GM21447 (cell line): ENCODE measurements at regions not wholly inside any gene's neighbourhood (a gene's known extent, or its start where the extent isn't known, plus 50 kb on each side); places are given as distances from the start of the nearest gene placed in this dataset.

Source experiments
- ATAC-seq: cut with Tn5 transposase; IDR thresholded peaks from one replicate; pipeline ENCODE4 v1.9.1; 2021; ENCODE audit not compliant: unreplicated experiment

GRCh38 chr3:181764544-181764943 is 52.8 kb downstream of the SOX2 start:
- ATAC-seq = no peak

DNA sequence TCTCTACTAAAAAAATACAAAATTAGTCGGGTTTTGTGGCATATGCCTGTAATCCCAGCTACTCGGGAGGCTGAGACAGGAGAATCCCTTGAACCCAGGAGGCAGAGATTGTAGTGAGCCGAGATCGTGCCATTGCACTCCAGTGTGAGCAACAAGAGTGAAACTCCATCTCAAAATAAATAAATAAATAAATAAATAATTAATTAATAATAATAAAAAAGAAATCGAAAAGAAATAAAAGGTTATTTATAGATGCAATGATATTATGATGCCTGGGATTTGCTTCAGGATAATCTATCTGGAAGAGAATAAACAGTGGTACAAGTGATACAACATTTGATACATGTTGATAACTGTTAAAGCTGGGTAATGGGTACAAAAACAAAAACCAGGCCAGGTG is 58.6 kb downstream of the SOX2 start:
- ATAC-seq = no peak

DNA sequence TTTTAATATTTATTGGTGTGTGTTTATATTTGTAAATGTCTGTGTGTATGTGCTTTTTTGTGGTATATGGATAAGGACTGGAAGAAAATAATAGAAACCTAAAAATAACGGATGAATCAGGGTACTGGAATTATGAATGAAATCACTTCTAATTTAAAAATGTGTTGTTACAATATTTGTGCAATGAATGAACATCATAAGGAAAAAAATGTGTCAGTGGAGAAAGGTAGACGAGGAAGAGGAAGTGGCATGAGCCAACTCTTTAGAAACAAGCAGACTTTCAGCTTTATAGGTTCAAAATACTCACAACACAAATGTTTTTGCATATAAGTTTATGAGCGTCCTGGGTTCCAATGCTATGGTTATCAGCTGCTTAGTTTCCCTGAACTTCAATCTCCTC is 59.4 kb downstream of the SOX2 start:
- ATAC-seq = no peak

- ATAC-seq = no peak
Measured at GRCh38 chr3:181772166-181772565, 60.4 kb downstream of the SOX2 start.

DNA sequence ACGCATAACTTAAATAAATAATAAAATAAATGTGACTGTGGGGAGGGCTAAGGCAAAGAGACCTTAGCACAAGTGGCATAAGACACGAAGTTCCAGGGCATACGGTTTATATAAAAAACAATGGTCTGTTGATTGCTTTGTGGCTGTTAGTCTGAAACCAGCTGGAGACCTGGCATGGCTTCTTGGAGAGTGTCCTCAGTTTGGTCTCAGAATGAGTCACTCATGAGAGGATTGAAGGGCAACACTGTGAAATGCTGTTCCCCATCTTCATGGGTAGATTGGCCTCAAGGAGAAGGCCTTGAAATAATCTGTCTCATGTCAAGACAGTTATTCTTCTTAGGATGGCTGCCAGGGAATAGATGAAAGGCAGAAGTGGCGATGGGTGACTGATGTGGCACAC is 62.2 kb downstream of the SOX2 start:
- ATAC-seq = no peak

- no peak for ATAC-seq
Measured at GRCh38 chr3:181782306-181782954, 70.7 kb downstream of the SOX2 start.

DNA sequence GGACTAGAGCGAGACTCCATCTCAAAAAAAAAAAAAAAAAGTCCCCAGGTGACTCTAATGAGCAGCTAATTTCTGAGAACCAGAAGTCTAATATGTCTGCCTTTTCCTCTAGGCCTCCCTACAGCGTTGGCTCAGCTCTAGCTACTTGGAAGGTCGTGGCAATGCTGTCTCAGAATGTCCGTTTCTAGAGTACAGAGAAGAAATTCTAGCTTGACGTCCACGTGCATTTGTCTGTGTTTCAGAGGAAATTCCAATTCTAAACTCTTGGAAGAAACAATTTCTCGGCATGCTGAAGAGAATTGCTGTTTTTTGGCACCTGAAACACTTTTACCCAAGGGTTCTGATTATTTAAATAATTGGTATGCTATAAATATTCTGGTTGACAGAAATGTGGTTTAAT is 78.8 kb downstream of the SOX2 start:
- no peak for ATAC-seq

GRCh38 chr3:181791056-181791955 is 79.6 kb downstream of the SOX2 start:
- ATAC-seq = no peak

- ATAC-seq = no peak
Measured at GRCh38 chr3:181793006-181793405, 81.3 kb downstream of the SOX2 start.

DNA sequence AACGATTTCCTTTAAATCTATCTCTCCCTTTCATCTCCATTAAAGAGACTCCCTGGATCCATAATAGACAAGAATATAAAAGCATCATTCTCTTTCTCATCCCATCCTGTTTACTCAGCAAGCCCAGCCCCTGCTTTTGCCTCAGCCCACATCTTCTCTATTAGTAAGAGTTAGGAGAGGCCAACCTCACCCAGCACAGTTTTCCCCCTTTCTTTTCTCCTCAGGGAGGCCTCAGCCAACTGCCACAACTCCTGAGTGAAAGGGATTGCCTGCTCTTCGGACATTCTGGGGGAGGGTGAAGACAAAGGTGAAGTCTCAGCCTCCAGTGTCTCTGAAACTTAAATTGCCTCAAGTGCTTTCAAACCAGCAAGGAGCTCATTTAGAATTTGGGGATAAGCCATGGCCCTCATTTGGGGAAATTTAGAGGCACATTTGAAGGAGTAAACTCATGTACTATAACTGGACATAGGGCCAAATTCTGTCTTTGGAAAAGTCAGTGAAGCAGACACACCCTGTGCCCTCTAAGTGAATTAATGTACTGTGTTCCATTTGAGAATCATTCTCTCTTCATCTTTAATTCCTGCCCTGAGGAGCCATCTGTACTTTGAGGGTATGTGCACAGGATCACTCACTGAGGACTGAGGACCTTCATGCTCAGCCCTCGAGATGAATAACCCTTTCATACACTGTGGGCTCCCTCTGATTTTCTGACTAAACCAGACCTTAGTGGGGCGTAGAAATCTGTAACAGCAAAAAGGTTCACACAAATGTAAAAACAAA is 82.5 kb downstream of the SOX2 start:
- no peak for ATAC-seq

GRCh38 chr3:181796641-181797040 is 84.9 kb downstream of the SOX2 start:
- no peak for ATAC-seq

DNA sequence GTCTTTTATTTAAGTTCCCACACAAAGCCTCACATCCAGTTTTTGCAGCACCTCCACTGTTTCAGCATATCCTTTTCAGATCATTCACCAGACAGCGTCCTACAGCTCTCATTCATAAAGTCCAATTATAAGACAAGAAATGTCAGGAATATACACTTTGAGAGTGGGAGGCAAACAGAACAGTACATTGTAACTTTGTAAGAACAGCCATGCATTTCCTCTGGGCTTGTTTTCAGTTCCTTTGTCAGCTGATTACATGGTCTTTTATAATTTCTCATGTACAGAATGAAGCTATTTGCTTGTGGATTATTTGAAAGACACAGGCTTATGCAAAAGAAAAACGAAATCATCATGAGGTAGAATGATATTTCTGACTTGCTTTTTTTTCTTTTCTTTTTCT is 85.7 kb downstream of the SOX2 start:
- ATAC-seq = no peak

DNA sequence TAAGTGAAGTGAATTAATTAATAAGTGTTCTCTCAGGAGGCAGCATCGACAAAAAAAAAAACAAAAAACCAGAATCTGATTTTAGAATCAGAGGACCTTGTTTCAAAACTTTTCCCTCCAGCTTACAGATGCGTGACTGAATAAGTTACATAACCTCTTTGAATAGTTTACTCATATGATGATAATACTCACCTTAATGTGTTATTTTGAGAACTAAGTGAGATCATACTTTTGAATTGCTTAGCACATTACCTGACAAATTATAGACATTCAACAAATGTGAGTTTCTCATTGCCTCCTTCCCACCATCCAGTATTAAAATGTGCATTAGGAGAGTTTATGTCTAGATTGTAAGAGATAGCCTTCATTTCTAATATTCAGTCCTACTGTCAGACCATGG is 94.0 kb downstream of the SOX2 start:
- no peak for ATAC-seq

DNA sequence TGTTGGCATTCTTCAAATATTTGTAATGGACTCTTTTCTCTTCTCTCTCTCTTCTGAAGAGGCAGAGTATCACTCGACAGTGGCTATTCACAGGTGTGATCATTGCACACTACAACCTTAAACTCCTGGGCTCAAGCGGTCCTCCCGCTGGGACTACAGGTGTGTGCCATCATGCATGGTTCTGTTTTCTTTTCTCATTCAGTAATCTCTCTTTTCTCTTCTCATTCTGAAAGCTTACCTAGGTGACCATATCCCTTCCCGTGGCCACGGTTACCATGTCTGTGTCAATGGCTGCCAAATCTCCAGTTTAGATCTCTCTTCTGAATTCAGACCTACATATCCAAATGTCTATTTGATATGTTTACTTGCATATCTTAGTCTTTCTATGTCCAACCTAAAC is 96.3 kb downstream of the SOX2 start:
- ATAC-seq = no peak

DNA sequence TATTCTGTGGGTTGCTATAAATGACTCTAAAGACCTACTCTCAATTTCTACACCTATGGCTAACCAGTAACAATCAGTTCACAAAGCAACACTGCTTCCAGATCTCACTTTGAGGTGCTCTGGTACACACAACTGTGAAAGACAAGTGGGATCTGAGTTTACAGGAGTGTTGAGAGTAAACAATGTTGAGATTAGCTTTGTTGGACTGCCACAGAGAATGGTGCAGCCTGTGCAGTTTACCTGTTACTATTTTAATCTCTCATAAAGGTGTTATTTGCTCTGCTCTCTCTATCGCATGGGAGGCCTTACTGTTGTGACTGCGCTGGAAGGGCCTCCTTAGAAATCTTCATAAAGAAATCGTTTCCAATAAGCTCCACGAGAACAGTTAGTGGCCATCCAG is 112.0 kb downstream of the SOX2 start:
- no peak for ATAC-seq

DNA sequence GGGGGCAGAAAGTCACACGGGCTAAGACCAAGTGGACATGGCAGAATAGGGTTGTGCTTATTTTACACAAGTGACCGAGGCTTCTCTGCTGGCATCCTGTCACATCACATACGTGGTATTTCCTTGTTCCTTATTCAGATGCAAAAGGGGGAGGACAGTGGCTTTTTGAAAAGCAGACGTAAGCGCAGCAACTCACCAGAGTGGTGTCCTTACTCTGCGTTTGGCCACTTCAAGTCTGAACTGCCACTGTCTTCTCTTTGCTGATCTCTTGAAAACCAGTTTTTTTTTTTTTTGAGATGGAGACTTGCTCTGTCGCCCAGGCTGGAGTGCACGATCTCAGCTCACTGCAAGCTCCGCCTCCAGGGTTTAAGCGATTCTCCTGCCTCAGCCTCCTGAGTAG is 113.2 kb downstream of the SOX2 start:
- ATAC-seq = no peak

DNA sequence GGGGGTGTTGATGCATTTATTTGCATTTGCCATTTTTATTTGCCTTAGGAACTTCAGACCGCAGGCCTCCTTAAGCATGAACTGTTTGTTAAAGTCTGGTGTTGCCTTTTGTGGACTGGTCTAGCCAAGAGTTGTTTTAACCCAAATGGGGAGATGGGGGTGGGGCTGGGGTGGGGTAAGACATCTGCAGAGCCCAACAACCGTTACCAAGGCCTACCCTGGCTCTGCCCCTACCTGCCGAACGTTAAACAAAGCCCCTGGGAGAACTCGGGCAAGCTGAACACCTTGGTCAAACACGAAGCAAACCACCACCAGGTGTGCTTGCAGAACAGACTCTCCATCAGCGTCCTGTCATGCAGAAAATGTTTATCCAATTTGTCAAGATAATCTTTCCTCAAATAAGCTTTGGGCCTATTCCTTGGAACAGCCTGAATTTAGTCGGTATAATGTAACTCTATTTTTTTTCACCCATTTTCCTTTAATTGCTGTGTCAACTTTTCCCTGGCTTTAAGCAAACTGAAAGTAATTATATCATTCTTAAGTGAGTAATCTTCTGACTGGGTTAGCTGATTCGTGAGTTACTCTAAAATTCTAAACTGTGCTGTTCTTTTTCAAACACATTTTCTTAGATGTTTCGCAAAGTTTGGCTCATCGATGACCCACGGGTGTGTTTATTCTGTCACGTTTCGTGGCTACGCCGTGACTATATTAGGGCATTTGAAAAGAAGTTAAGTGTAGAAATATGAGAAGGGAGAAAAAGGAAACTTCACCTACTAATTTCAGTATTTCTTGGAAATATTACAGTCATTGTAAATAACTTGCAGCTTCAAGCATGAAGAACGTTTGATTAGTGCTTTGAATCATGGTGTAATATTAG is 127.6 kb downstream of the SOX2 start:
- ATAC-seq = no peak

GRCh38 chr3:181839916-181840297 is 128.2 kb downstream of the SOX2 start:
- ATAC-seq = no peak

GRCh38 chr3:181844211-181844610 is 132.5 kb downstream of the SOX2 start:
- no peak for ATAC-seq

- ATAC-seq = no peak
Measured at GRCh38 chr3:181847276-181847675, 135.6 kb downstream of the SOX2 start.

GRCh38 chr3:181851063-181851462 is 139.3 kb downstream of the SOX2 start:
- ATAC-seq = no peak
